ENCODE measurements at regions not wholly inside any gene's neighbourhood (a gene's known extent, or its start where the extent isn't known, plus 50 kb on each side); places are given as distances from the start of the nearest gene placed in this dataset.

- no peak for DNase-seq (ENCODE audit: low spot score)
These were observed 358.9 kb downstream of the ACTL7B start for GRCh38 chr9:108496846-108497245.

GRCh38 chr9:108489567-108489966 lies 366.2 kb downstream of the ACTL7B start:
- no peak for DNase-seq (ENCODE audit: low spot score)

- DNase-seq (ENCODE audit: low spot score): no peak
These were observed 369.0 kb downstream of the ACTL7B start for GRCh38 chr9:108486831-108487230.

GRCh38 chr9:108484468-108484867 lies 371.3 kb downstream of the ACTL7B start:
- no peak for DNase-seq (ENCODE audit: low spot score)

GRCh38 chr9:108483676-108484075 lies 372.1 kb downstream of the ACTL7B start:
- no peak for DNase-seq (ENCODE audit: low spot score)

- no peak for DNase-seq (ENCODE audit: low spot score)
These were observed 375.7 kb downstream of the ACTL7B start for GRCh38 chr9:108479989-108480652.

GRCh38 chr9:108478431-108479332 lies 377.1 kb downstream of the ACTL7B start:
- DNase-seq (ENCODE audit: low spot score): no peak

GRCh38 chr9:108477529-108478006 lies 378.2 kb downstream of the ACTL7B start:
- no peak for DNase-seq (ENCODE audit: low spot score)

GRCh38 chr9:108476574-108476973 lies 379.2 kb downstream of the ACTL7B start:
- DNase-seq (ENCODE audit: low spot score): no peak

GRCh38 chr9:108475813-108476212 lies 380.0 kb downstream of the ACTL7B start:
- no peak for DNase-seq (ENCODE audit: low spot score)

- no peak for DNase-seq (ENCODE audit: low spot score)
These were observed 381.4 kb downstream of the ACTL7B start for GRCh38 chr9:108474356-108474755.

- no peak for DNase-seq (ENCODE audit: low spot score)
These were observed 382.3 kb downstream of the ACTL7B start for GRCh38 chr9:108473209-108474112.

GRCh38 chr9:108469654-108470053 lies 386.1 kb downstream of the ACTL7B start:
- no peak for DNase-seq (ENCODE audit: low spot score)

- DNase-seq (ENCODE audit: low spot score): peak; percentile 32
These were observed 387.4 kb downstream of the ACTL7B start for GRCh38 chr9:108468364-108468763.

- no peak for DNase-seq (ENCODE audit: low spot score)
These were observed 388.0 kb downstream of the ACTL7B start for GRCh38 chr9:108467653-108468324.

GRCh38 chr9:108467161-108467560 lies 388.6 kb downstream of the ACTL7B start:
- no peak for DNase-seq (ENCODE audit: low spot score)

GRCh38 chr9:108466304-108466703 lies 389.5 kb downstream of the ACTL7B start:
- no peak for DNase-seq (ENCODE audit: low spot score)

- DNase-seq (ENCODE audit: low spot score): no peak
These were observed 391.7 kb downstream of the ACTL7B start for GRCh38 chr9:108463932-108464606.

GRCh38 chr9:108456903-108457302 lies 398.9 kb downstream of the ACTL7B start:
- no peak for DNase-seq (ENCODE audit: low spot score)

GRCh38 chr9:108445431-108446071 lies 410.2 kb downstream of the ACTL7B start:
- DNase-seq (ENCODE audit: low spot score): no peak

Data from kidney capillary endothelial cell (primary cell).